SK-N-SH treated with all-trans-retinoic acid at 6 μM for 48 hours (cell line): ENCODE measurements at regions not wholly inside any gene's neighbourhood (a gene's known extent, or its start where the extent isn't known, plus 50 kb on each side); places are given as distances from the start of the nearest gene placed in this dataset.

Experiments used
- ATAC-seq: fragments of 200-7000 bp; cut with Tn5 transposase; 3 replicates; pipeline ENCODE4 v1.9.1; 2020; ENCODE audit warnings: mild to moderate bottlenecking, moderate library complexity
- ARNTL ChIP-seq: fragments of 450-650 bp; formaldehyde crosslinking; IDR thresholded peaks from 2 replicates; pipeline ENCODE4 v1.5.0; 2020; ENCODE audit warnings: low read depth, mild to moderate bottlenecking, moderate library complexity, borderline replicate concordance
- BACH2 ChIP-seq: fragments of 250-450 bp; sonication (Bioruptor Pico); IDR thresholded peaks from 2 replicates; pipeline ENCODE4 v1.9.0; 2021; ENCODE audit warnings: mild to moderate bottlenecking, borderline replicate concordance
- CSDC2 ChIP-seq: fragments of 250-450 bp; sonication (Bioruptor Pico); IDR thresholded peaks from 2 replicates; pipeline ENCODE4 v1.5.0; 2020; ENCODE audit warnings: mild to moderate bottlenecking, moderate library complexity
- ESRRG ChIP-seq: fragments of 250-450 bp; sonication (Bioruptor Pico); IDR thresholded peaks from 2 replicates; pipeline ENCODE4 v1.6.1; 2021; ENCODE audit warnings: mild to moderate bottlenecking
- GLIS3 ChIP-seq: fragments of 250-450 bp; sonication (Bioruptor Pico); IDR thresholded peaks from 2 replicates; pipeline ENCODE4 v1.5.0; 2020; ENCODE audit warnings: mild to moderate bottlenecking, moderate library complexity
- ISL1 ChIP-seq: fragments of 250-450 bp; sonication (Bioruptor Pico); IDR thresholded peaks from 2 replicates; pipeline ENCODE4 v2.1.2; 2022; ENCODE audit warnings: mild to moderate bottlenecking, moderate library complexity
- OSR1 ChIP-seq: fragments of 250-450 bp; sonication (Bioruptor Pico); IDR thresholded peaks from 2 replicates; pipeline ENCODE4 v1.8.0; 2022; ENCODE audit warnings: moderate library complexity, mild to moderate bottlenecking, inconsistent platforms
- PPARA ChIP-seq: fragments of 250-450 bp; sonication (Bioruptor Pico); IDR thresholded peaks from 2 replicates; pipeline ENCODE4 v1.5.0; 2020; ENCODE audit warnings: mild to moderate bottlenecking, borderline replicate concordance
- SNAI2 ChIP-seq: fragments of 250-450 bp; sonication (Bioruptor Pico); IDR thresholded peaks from 2 replicates; pipeline ENCODE4 v1.5.0; 2020; ENCODE audit warnings: mild to moderate bottlenecking, moderate library complexity
- TCF4 ChIP-seq: fragments of 250-450 bp; sonication (Bioruptor Pico); IDR thresholded peaks from 2 replicates; pipeline ENCODE4 v1.8.0; 2021; ENCODE audit warnings: mild to moderate bottlenecking, moderate library complexity, borderline replicate concordance
- TOX ChIP-seq: fragments of 250-450 bp; sonication (Bioruptor Pico); IDR thresholded peaks from 2 replicates; pipeline ENCODE4 v1.8.0; 2021; ENCODE audit warnings: mild to moderate bottlenecking, moderate library complexity, borderline replicate concordance
- ZC3H10 ChIP-seq: fragments of 250-450 bp; sonication (Bioruptor Pico); IDR thresholded peaks from 2 replicates; pipeline ENCODE4 v1.5.1; 2021; ENCODE audit warnings: mild to moderate bottlenecking, moderate library complexity
- ZFP3 ChIP-seq: fragments of 250-450 bp; sonication (Bioruptor Pico); IDR thresholded peaks from 2 replicates; pipeline ENCODE4 v1.5.0; 2020; ENCODE audit warnings: mild to moderate bottlenecking, moderate library complexity
- ZFP30 ChIP-seq: fragments of 450-650 bp; formaldehyde crosslinking; IDR thresholded peaks from 2 replicates; pipeline ENCODE4 v1.5.0; 2022; ENCODE audit warnings: mild to moderate bottlenecking, moderate library complexity
- ZNF565 ChIP-seq: fragments of 450-650 bp; formaldehyde crosslinking; conservative IDR thresholded peaks from 2 replicates; pipeline ENCODE4 v1.5.0; 2020; ENCODE audit warnings: low read depth, mild to moderate bottlenecking, moderate library complexity
- ZNF8 ChIP-seq: fragments of 450-650 bp; formaldehyde crosslinking; IDR thresholded peaks from 2 replicates; pipeline ENCODE4 v1.5.0; 2020; ENCODE audit warnings: mild to moderate bottlenecking, moderate library complexity
- TF ChIP-seq, protein P1 (sequence below): fragments of 250-450 bp; sonication (Bioruptor Pico); IDR thresholded peaks from 2 replicates; pipeline ENCODE4 v1.5.1; 2021; ENCODE audit warnings: mild to moderate bottlenecking, moderate library complexity
- TF ChIP-seq, protein P2 (sequence below): fragments of 250-450 bp; sonication (Bioruptor Pico); IDR thresholded peaks from 2 replicates; pipeline ENCODE4 v1.5.0; 2020; ENCODE audit warnings: mild to moderate bottlenecking, moderate library complexity
- TF ChIP-seq, protein P3 (sequence below): fragments of 250-450 bp; sonication (Bioruptor Pico); IDR thresholded peaks from 2 replicates; pipeline ENCODE4 v1.5.1; 2020; ENCODE audit warnings: low read depth, mild to moderate bottlenecking, moderate library complexity
- TF ChIP-seq, protein P4 (sequence below): fragments of 250-450 bp; sonication (Bioruptor Pico); IDR thresholded peaks from 2 replicates; pipeline ENCODE4 v1.8.0; 2020; ENCODE audit warnings: mild to moderate bottlenecking, moderate library complexity, borderline replicate concordance
- TF ChIP-seq, protein P5 (sequence below): fragments of 250-450 bp; sonication (Bioruptor Pico); IDR thresholded peaks from 2 replicates; pipeline ENCODE4 v1.8.0; 2021; ENCODE audit warnings: low read depth, mild to moderate bottlenecking, moderate library complexity, borderline replicate concordance

DNA sequence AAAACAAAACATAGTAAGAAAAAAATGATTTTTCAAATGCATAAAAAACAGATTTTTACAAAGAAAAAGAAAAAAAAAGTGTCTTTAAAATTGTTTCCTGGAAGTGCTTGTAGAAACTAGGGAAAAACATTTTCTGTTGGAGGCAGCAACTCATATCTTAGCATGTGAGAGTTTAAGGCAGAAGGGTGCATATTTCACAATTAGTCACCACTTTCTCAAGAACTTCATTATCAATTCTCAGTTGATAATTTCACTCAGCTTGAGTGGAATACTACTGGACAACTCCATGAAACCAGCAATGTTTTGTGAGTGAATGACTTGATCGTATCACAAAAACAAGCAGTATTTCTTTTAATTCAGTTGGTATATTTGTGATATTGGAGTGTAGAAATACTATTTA is 508.3 kb upstream of the DAB2 start (continued):
- TF ChIP-seq, protein P1, sequence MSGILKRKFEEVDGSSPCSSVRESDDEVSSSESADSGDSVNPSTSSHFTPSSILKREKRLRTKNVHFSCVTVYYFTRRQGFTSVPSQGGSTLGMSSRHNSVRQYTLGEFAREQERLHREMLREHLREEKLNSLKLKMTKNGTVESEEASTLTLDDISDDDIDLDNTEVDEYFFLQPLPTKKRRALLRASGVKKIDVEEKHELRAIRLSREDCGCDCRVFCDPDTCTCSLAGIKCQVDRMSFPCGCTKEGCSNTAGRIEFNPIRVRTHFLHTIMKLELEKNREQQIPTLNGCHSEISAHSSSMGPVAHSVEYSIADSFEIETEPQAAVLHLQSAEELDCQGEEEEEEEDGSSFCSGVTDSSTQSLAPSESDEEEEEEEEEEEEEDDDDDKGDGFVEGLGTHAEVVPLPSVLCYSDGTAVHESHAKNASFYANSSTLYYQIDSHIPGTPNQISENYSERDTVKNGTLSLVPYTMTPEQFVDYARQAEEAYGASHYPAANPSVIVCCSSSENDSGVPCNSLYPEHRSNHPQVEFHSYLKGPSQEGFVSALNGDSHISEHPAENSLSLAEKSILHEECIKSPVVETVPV (CRISPR knock-in tag), result no peak
- TF ChIP-seq BACH2 (CRISPR knock-in tag) (no peak), SNAI2 (no peak), ZFP30 (CRISPR knock-in tag) (no peak), CSDC2 (CRISPR knock-in tag) (no peak), ESRRG (CRISPR knock-in tag) (no peak), ZFP3 (no peak), PPARA (no peak)

DNA sequence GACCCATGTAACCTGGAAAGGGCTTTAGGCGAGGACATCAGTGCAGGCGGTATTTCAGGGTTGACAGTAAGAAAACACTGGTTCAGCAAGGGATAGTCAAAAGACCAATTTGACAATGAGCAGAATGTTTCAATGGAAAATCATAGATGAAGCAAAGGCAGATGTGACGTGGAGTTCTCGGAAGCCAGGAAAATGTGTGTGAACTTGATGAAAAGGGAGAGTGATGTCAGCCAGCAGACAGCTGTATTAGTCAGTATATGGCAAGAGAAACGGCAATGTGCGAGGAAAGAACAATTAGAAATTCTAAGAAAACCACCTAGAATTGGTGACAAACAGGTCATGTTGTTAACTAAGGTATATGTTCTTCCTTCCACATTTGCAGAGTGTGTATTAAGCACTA is 503.9 kb upstream of the DAB2 start:
- ATAC-seq, result no peak
- TF ChIP-seq ZNF565 (CRISPR knock-in tag) (no peak), ZC3H10 (CRISPR knock-in tag) (no peak), ZFP3 (no peak), BACH2 (CRISPR knock-in tag) (no peak), TOX (CRISPR knock-in tag) (no peak), OSR1 (CRISPR knock-in tag) (no peak), TCF4 (CRISPR knock-in tag) (no peak), ARNTL (no peak)
- TF ChIP-seq, protein P2, sequence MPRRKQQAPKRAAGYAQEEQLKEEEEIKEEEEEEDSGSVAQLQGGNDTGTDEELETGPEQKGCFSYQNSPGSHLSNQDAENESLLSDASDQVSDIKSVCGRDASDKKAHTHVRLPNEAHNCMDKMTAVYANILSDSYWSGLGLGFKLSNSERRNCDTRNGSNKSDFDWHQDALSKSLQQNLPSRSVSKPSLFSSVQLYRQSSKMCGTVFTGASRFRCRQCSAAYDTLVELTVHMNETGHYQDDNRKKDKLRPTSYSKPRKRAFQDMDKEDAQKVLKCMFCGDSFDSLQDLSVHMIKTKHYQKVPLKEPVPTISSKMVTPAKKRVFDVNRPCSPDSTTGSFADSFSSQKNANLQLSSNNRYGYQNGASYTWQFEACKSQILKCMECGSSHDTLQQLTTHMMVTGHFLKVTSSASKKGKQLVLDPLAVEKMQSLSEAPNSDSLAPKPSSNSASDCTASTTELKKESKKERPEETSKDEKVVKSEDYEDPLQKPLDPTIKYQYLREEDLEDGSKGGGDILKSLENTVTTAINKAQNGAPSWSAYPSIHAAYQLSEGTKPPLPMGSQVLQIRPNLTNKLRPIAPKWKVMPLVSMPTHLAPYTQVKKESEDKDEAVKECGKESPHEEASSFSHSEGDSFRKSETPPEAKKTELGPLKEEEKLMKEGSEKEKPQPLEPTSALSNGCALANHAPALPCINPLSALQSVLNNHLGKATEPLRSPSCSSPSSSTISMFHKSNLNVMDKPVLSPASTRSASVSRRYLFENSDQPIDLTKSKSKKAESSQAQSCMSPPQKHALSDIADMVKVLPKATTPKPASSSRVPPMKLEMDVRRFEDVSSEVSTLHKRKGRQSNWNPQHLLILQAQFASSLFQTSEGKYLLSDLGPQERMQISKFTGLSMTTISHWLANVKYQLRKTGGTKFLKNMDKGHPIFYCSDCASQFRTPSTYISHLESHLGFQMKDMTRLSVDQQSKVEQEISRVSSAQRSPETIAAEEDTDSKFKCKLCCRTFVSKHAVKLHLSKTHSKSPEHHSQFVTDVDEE (CRISPR knock-in tag), result no peak
- TF ChIP-seq, protein P3, sequence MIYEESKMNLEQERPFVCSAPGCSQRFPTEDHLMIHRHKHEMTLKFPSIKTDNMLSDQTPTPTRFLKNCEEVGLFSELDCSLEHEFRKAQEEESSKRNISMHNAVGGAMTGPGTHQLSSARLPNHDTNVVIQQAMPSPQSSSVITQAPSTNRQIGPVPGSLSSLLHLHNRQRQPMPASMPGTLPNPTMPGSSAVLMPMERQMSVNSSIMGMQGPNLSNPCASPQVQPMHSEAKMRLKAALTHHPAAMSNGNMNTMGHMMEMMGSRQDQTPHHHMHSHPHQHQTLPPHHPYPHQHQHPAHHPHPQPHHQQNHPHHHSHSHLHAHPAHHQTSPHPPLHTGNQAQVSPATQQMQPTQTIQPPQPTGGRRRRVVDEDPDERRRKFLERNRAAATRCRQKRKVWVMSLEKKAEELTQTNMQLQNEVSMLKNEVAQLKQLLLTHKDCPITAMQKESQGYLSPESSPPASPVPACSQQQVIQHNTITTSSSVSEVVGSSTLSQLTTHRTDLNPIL, result no peak
- TF ChIP-seq, protein P4, sequence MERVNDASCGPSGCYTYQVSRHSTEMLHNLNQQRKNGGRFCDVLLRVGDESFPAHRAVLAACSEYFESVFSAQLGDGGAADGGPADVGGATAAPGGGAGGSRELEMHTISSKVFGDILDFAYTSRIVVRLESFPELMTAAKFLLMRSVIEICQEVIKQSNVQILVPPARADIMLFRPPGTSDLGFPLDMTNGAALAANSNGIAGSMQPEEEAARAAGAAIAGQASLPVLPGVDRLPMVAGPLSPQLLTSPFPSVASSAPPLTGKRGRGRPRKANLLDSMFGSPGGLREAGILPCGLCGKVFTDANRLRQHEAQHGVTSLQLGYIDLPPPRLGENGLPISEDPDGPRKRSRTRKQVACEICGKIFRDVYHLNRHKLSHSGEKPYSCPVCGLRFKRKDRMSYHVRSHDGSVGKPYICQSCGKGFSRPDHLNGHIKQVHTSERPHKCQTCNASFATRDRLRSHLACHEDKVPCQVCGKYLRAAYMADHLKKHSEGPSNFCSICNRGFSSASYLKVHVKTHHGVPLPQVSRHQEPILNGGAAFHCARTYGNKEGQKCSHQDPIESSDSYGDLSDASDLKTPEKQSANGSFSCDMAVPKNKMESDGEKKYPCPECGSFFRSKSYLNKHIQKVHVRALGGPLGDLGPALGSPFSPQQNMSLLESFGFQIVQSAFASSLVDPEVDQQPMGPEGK (CRISPR knock-in tag), result no peak

DNA sequence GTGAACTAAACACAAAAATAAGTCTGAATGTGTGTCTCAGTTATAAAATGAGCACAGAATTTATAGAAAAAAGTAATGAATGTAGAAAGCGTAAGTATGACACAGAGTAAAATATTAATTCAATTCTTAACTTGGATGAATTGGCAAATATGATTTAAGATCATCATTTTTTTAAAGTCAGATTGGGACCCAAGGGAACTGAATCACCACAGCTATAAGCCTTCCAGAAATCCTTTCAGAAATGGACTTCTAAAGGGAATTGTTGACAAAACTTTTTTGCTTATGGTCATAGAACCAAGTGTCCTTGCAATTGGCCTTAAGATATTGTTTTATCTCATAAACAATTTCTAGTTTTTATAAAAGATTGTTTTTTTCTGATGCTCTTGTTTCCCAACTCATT is 495.1 kb upstream of the DAB2 start:
- ATAC-seq, result no peak
- TF ChIP-seq ZNF565 (CRISPR knock-in tag) (no peak), ESRRG (CRISPR knock-in tag) (no peak), ARNTL (no peak), BACH2 (CRISPR knock-in tag) (no peak), ISL1 (CRISPR knock-in tag) (no peak), ZNF8 (no peak), ZFP3 (no peak), TOX (CRISPR knock-in tag) (no peak), GLIS3 (CRISPR knock-in tag) (no peak), ZFP30 (CRISPR knock-in tag) (no peak), OSR1 (CRISPR knock-in tag) (no peak), PPARA (no peak)
- TF ChIP-seq, protein P1 (CRISPR knock-in tag), result no peak
- TF ChIP-seq, protein P3, result no peak
- TF ChIP-seq, protein P5, sequence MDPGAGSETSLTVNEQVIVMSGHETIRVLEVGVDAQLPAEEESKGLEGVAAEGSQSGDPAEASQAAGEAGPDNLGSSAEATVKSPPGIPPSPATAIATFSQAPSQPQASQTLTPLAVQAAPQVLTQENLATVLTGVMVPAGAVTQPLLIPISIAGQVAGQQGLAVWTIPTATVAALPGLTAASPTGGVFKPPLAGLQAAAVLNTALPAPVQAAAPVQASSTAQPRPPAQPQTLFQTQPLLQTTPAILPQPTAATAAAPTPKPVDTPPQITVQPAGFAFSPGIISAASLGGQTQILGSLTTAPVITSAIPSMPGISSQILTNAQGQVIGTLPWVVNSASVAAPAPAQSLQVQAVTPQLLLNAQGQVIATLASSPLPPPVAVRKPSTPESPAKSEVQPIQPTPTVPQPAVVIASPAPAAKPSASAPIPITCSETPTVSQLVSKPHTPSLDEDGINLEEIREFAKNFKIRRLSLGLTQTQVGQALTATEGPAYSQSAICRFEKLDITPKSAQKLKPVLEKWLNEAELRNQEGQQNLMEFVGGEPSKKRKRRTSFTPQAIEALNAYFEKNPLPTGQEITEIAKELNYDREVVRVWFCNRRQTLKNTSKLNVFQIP (CRISPR knock-in tag), result no peak
- TF ChIP-seq, protein P4 (CRISPR knock-in tag), result no peak
